NCI-H2171 (cell line): ENCODE measurements at regions not wholly inside any gene's neighbourhood (a gene's known extent, or its start where the extent isn't known, plus 50 kb on each side); places are given as distances from the start of the nearest gene placed in this dataset.
"Not testable (repeated sequence)": the region's sequence is repeated elsewhere in the genome, so short reads cannot be mapped to it uniquely, and the experiment has no call there.

ENCODE experiments used
- DNase-seq: peaks from one replicate; lab custom pipeline; 2025; lab: John Stamatoyannopoulos, UW

DNA sequence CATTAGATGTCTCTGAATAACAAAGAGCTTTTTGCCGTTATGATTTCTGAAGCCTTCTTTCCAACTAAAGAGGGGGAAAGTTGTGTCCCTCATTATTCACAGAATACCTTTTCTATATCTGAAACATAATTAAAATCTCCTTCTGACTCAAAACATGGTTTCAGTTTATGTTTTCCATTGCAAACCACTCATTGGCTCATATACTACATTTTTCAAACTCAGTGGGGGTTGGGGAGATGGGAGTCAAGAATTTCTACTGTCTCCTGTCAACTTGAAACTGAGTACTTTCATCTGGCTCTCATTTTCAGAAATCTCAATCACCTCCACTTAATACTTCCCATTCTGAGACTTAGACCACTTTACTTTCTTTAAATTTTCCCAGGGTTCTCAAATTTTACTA lies 1839.5 kb upstream of the PCDH10 start:
- DNase-seq = no peak

DNA sequence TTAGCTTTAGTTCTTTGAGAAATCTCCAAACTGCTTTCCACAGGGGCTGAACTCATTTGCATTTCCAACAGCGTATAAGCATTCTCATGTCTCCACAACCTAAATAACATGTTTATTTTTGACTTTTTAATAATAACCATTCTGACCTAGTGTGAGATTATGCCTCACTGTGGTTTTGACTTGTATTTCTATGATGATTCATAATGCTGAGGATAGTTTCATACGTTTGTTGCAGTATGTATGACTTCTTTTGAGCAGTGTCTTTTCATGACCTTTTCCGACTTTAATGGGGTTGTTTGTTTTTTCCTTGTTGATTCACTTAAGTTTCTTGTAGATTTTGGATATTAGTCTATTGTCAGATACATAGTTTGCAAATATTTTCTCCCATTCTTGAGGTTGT lies 1833.0 kb upstream of the PCDH10 start:
- no peak for DNase-seq

DNA sequence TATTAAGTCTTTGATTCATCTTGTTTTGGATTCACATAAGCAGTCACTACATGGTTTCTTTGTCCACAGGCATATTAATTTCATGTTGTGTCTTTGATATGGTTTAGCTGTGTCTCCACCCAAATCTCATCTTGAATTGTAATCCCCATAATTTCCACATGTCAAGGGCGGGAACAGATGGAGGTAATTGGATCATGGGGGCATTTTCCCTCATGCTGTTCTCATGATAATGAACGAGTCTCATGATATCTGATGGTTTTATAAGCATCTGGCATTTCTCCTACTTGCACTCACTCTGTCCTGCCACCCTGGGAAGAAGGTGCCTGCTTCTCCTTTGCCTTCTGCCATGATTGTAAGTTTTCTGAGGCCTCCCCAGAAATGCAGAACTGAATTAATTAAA lies 1811.2 kb upstream of the PCDH10 start:
- peak; percentile 54 for DNase-seq

DNA sequence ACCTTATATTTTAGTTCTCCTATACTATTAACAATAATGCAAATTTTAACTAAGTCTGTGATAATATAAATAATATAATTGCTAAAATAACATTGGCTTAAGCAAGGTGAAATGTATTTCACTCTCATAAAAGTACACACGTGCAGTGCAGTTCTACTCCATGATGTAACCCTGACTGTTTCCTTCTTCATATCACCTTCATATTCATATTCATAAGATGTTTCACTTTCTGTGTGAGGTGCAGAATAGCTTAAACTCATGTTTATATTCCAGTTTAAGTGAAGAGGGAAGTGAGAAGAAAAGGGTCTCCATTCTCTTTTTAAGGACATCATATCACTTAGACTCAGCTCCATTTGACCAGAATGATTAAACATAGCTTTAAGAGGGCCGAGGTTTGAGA lies 1810.0 kb upstream of the PCDH10 start:
- DNase-seq = no peak

DNA sequence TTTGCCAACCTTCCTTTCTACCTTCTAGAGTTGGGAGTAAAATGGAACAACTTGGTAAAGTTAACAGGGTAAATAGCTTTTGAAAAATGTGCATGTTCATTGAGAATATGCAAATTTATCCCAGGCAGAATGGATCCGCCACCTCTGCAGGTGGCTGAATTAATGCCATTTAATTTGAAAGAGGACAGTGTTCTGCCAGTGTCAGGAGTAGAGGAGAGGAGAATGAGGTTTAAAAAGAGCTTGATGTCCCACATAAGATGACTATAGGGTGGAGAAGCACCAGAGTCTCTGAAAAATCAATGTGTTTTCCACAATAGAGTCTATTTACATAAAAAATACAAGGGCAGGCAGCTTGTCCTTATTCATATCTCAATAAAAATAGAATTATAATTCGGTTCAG lies 1804.3 kb upstream of the PCDH10 start:
- DNase-seq = no peak

DNA sequence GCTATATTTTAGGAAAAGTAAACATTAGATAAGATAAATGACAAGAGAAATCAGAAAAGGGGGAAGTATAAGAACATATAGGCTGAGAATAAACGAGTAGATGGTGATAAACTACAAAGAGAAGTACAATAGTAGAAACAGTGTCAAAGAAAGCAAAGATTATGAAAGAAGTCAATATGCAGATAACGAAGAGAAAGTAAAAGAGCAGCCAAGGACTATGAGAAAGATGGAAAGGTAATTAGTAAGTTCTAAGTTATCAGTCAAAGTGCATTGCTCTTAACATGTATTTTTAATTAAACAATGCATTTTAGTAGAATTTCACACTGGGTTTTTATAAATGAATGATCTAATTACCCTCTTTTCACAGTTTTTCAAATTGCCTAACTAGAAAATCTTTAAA lies 1801.3 kb upstream of the PCDH10 start:
- no peak for DNase-seq

DNA sequence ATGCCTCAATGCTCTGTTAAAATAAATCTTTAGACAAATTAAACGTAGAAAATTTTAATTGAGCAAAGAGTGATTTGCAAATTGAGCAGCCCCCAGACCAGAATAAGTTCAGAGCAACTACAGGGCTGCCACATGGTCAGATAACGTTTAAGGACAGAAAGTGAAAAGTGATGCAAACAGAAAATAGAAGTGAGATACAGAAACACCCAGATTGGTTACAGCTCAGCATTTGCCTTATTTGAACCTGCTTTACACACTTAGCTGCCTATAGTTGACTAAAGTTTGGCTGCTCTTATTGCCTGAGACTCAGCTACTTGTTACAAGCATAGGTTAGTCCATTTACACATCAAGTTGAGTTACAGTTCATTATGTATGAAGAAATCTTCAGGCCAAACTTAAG lies 1800.8 kb upstream of the PCDH10 start:
- DNase-seq = no peak

DNA sequence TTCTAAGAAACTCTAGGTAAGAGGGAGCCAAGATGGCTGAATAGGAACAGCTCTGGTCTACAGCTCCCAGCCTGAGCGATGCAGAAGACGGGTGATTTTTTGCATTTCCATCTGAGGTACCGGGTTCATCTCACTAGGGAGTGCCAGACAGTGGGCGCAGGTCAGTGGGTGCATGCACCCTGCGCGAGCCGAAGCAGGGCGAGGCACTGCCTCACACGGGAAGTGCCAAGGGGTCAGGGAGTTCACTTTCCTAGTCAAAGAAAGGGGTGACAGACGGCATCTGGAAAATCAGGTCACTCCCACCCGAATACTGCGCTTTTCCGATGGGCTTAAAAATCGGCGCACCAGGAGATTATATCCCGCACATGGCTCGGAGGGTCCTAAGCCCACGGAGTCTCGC lies 1796.7 kb upstream of the PCDH10 start:
- not testable (repeated sequence) for DNase-seq

DNA sequence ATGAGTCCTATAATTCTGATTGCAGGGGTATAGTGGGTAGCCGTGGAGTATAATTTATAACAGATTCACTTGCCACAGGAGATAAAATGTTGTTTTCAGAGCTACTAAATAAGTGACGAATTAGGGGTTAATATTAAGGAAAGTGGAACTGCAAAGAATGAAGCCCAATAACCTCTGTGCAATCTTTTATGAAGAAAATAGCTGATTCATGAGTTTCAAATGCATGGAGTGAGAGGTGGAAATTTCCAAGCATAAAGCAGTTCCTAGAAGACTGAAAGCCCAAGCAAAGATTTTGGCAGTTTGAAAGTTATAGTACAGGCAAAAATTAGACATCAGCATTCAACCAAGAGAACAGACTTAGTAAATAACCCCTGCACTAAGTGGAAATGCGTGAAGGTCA lies 1782.4 kb upstream of the PCDH10 start:
- DNase-seq = no peak

DNA sequence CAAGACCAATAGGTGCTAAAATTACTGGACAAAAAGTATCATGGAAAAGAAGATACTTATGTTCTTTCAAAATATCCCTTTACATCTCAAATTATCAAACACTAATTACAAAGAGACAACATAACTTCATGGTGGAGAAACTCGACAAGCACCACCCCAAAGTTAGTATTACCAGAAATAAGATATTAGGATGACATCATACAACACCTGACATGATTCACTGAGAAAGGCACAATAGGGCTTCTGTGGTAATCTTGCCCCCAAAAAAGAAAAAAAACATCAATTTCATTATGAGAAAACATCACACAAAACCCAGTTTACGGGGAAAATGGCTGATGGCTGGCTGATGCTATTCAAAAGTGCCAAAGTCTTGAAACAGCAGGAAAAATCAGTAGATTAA lies 1781.7 kb upstream of the PCDH10 start:
- no peak for DNase-seq

DNA sequence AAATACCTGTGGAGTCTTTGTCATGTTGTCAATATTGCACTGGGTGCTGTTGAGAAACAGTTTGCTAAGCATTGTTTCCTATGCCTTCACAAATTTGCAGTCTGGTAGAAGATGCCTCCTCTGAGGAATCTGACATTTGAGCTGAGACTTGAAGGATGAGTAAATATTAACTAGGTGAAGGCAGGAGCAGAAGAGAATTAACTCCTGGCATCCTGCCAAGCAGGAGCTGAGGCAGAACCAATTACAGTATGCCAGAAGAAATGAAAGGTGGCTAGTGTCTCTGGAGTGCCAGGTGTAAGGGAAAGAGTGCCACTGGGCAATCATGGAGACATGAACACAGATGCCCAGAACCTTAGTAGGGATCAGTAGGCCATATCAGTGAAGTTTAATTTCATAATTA lies 1778.2 kb upstream of the PCDH10 start:
- peak; percentile 68 for DNase-seq

DNA sequence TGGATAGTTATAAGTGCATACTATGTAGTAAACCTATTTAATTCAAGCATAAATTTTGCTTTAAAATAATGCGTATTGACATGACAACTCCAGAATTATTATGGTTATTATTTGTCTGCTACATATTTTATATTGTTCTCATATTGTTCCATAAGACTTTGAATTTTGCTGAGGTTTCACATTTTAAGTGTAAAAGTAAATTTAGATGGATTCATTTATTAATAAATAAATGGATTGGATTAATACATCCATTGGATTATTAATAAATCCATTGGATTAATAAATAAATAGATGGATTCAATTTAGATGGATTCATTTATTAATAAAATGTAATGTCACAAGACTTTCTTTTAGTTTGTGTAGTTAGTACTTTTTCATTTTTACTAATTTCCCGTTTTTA lies 1768.0 kb upstream of the PCDH10 start:
- DNase-seq = no peak

DNA sequence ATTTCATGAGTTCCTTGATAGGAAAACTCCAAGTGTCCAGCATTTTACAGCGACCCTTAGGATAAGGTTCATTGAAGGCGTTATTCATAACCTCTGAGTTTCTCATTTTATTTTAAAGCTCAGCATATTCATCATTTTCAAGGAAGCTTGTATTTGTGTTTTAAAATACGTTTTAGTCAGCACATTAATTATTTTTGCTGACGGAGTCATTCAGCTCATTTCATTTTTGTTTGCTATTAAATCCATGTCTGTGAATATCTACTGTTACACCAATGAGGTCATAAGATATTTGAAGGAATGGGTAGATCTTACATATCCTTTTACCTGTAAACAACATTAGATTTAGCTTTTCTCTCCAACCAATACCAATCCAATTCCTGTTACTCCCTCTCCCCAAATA lies 1766.3 kb upstream of the PCDH10 start:
- DNase-seq = no peak

DNA sequence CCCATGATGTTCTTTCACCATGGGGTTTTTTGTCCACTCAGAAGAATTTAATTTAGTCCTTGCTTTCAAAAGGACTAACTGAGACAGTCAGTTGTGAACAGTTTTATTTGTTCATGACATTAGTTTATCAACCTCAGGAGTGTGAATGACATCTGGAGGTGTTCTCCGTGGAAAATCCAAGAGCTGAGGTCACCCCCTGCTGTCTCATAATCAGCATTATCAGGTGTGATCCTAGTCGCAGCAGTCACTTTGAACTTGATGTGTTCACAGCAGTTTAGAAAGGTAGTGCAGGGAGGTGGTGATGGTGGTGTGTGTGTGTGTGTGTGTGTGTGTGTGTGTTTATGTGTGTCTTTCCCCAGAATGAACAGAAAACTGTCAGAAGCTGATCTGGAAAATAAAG lies 1760.8 kb upstream of the PCDH10 start:
- DNase-seq = no peak

DNA sequence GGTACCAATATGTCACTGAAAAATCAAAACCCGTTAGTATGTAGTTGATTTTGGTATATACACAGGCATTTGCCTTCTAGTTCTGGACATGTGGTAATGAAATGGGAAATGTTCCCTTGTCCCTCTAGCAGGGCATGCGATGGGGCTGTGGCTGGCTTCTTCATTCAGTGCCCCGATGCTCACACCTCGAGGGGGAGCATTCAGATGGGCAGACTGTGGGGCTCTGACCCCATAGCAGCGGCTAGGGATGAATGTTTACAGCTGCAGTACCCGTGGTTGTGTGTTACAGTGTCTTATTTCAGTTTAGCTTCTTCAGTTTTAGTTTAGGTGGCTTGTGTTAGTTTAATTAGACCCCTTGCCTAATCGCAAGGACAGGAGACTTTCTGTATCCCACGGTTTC lies 1741.0 kb upstream of the PCDH10 start:
- DNase-seq = no peak

DNA sequence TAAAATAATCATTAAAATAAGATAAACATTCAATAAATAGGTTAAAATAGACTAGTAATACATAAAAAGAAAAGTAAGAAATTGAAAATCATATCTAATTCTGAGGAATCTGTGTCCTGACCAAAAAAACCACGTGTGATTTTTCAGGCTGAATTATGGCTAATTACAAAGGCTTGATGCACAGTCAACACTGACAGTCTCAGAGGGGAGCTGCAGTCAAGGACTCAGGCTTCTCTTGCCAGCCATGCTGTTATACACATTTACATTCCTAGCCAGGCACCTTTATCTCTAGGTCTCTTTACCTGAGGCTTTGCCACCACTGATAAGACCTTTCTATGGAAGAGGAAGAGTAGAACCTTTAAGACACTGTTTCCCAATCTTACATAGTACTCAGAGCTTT lies 1737.7 kb upstream of the PCDH10 start:
- no peak for DNase-seq

DNA sequence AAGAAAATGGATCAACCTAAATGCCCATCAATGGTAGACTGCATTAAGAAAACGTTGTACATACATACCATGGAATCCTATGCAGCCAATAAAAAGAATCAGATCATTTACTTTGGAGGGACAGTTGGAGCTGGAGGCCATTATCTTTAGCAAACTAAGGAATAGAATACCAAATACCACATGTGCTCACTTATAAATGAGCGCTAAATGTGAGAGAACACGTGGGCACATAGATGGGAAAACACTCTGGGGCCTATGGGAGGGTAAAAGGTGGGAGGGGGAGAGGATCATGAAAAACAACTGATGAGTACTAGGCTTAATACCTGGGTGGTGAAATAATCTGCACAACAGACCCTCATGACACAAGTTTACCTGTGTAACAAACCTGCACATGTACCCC lies 1729.9 kb upstream of the PCDH10 start:
- no peak for DNase-seq

DNA sequence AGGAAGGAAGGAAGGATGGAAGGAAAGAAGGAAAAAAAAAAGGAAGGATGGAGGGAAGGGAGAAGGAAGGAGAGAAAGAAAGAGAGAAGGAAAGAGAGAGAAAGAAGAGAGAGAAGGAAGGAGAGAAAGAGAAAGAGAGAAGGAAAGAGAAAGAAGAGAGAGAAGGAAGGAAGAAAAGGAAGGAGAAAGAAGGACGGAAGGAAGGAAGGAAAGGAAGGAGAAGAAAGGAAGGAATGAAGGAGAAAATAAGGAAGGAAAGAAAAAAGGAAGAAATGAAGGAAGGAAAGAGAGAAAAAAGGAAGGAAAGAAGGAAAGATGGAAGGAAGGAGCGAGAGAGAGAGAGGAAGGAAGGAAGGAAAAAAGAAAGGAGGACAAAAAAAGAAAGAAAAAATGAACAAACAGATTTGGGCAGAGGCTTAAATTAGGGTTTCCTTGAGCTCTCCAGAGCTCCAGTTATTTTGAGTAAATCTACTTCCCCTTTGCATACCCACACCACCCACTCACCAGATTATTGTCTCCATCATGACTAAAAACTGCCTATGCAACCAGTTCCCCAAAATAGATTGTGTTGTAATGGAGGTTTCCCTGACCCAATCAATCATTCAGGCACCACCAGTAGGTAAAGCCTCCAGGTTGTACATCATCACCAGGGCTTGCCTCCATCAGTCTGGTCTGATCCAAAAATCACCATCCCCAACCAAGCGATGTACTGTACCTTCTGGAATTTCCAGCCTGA lies 1722.9 kb upstream of the PCDH10 start:
- no peak for DNase-seq

DNA sequence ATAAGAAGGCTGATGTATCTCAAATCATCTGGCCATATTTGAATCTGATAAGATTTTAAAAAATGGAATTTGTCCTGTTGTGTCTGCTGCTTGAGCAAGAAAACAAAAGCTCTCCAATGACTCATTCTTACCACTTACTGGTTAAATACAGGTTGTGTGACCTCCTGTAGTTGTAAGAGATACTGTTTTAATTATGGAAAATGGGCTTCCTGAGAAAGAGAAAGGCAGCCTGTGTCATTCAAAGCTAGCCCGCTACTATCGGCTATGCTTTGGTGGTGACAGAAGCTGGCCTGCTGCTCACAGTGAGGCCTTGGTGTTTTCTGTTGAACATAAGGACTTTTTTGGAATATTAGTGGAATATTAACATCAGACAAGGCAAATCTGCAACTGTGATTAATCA lies 1722.1 kb upstream of the PCDH10 start:
- DNase-seq = no peak

DNA sequence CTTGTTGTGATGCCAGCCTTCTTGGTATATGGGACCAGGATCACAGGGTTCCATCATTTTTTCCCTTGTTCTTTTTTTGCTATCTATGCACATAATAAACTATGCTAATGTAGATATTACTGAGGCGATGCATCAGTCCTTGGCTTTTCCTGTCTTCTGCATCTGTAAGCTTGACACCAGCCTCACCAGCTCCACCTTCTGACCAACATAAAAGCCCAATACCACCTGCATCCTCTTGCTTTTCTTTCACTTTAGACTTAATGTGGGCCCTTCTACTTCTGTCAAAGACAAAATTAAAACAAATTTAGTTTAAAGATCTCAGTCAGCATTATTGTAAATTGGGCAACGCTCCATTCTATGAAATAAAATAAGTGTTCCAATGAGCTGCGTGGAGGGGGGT lies 1718.8 kb upstream of the PCDH10 start:
- no peak for DNase-seq

DNA sequence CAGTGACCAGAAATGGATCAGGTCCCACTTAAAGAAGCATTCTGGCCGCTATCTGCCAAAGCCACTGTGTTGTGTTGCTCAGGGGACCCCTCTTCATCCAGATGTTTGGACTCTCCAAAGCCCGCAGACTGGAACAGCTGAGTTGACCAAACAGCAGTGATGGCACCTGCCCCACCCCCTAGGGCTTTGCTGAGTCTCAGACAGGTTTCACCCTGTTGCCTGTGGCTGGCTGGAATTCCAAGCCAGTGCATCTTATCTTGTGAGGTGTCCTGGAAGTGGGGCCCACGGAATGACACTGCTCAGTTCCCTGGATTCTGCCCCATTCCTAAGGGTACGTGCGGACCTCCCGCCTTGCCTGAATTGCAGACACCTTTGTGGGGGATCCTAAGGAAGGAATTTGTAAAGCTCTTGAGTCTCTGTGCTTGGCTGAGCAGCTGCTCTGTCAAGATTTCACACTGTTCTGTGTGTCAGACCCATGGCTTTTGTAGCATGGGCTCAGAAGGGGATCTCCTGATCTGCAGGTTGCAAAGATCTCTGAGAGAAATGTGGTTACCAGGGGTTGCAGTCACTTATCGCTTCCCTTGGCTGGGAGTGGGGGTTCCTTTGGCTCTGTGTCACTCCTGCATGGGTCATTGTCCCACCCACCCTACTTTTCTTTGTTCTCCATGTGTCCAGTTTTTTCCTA lies 1707.9 kb upstream of the PCDH10 start:
- no peak for DNase-seq

DNA sequence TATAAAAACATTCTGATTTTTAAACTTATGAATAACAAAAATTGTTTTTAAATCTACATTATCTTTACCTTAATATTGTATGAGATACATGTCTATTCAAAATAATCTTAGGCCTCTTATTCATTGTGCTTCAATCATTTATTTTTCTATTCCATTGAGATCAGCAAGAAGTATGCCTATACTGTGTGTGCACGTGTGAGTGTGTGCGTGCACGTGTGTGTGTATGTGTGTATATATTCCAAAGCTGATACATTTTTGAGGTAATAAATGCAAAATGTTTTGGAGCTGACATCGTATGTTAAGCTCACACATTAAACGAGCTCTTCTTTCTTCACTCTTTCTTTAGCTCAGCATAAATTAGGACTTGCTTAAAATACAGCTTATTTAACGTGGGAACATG lies 1701.2 kb upstream of the PCDH10 start:
- no peak for DNase-seq

DNA sequence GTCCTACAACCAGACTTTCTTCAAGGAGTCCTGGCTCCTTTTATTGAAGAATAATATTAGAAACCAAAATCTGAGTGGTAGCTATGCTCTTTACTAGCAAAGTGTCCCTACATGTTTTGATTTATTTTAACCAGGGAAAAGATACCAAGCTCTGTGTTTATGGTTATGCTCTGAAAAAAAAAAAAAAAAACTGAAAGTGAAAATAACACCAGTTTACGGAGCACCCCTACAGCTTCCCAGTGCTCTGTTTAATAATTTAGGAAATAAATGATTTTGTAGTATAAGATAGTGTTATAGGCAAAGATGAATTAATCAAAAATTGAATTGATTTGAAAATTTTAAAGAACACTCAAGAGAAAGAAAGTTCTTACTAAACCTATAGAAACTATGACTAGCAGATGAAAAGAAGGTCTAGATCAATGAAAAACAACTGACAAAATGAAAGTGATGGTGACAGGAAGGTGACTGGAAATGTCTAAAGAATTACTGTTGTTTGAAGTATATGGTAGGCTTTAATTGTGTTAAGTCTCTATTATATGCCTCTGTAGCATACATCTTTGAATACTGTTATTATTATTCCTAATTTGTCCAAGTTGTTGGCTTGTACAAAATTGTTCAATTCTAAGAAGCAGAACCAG lies 1698.4 kb upstream of the PCDH10 start:
- DNase-seq = no peak
